ENCODE measurements at regions not wholly inside any gene's neighbourhood (a gene's known extent, or its start where the extent isn't known, plus 50 kb on each side); places are given as distances from the start of the nearest gene placed in this dataset.

- DNase-seq (no peak), ATAC-seq (replicated peaks in 1 of 4) (no peak)
- Mint-ChIP-seq H3K36me3 (no peaks in the 10 kb centered on the region), H3K4me1 (no peaks in the 10 kb centered on the region), H3K9me3 (peaks cover 3% of the 10 kb centered on the region in 3 donors), H3K27ac (no peak overlapping the region), H3K27me3 (no peaks in the 10 kb centered on the region), H3K4me3 (no peak overlapping the region)
- no peaks in the 10 kb centered on the region for H3K36me3 ChIP-seq (ENCODE audit: control insufficient read depth in 2 of 2, extremely low read depth in 1 of 2, insufficient read depth in 1 of 2, low read length in 1 of 2)
- H3K27me3 ChIP-seq (replicated peaks in 1 of 2; ENCODE audit: control insufficient read depth in 2 of 2, extremely low read depth in 1 of 2, insufficient read depth in 2 of 2, low read length in 1 of 2) = no peaks in the 10 kb centered on the region
- POLR2A ChIA-PET = no interaction called here
- H3K4me3 ChIP-seq (ENCODE audit: control insufficient read depth in 1 of 2, extremely low read depth in 1 of 2, low read length in 1 of 2) = no peak overlapping the region
- CTCF ChIA-PET = no interaction called here
- H3K27ac ChIP-seq (ENCODE audit: low read length) = no peak overlapping the region
- no peaks in the 10 kb centered on the region for H3K4me1 ChIP-seq (ENCODE audit: control insufficient read depth in 1 of 2, extremely low read depth in 1 of 2, insufficient read depth in 2 of 2, low read length in 2 of 2)
- no peaks in the 10 kb centered on the region for H3K9me3 ChIP-seq
Measured at GRCh38 chr9:106062250-106062649, 367.9 kb downstream of the TMEM38B start.

GRCh38 chr9:106065136-106065535, 370.8 kb downstream of the TMEM38B start:
- ChIA-PET CTCF (no interaction called here), POLR2A (no interaction called here)
- ATAC-seq (replicated peaks in 1 of 4) (no peak), DNase-seq (no peak)
- Mint-ChIP-seq H3K27ac (no peak overlapping the region), H3K4me1 (no peaks in the 10 kb centered on the region), H3K9me3 (peaks cover 3 to 8% (median 7%) of the 10 kb centered on the region in 3 donors), H3K4me3 (no peak overlapping the region), H3K27me3 (no peaks in the 10 kb centered on the region), H3K36me3 (no peaks in the 10 kb centered on the region)
- Histone ChIP-seq H3K4me1 (ENCODE audit: control insufficient read depth in 1 of 2, extremely low read depth in 1 of 2, insufficient read depth in 2 of 2, low read length in 2 of 2) (no peaks in the 10 kb centered on the region), H3K36me3 (ENCODE audit: control insufficient read depth in 2 of 2, extremely low read depth in 1 of 2, insufficient read depth in 1 of 2, low read length in 1 of 2) (no peaks in the 10 kb centered on the region), H3K27ac (ENCODE audit: low read length) (no peak overlapping the region), H3K4me3 (ENCODE audit: control insufficient read depth in 1 of 2, extremely low read depth in 1 of 2, low read length in 1 of 2) (no peak overlapping the region), H3K9me3 (no peaks in the 10 kb centered on the region), H3K27me3 (replicated peaks in 1 of 2; ENCODE audit: control insufficient read depth in 2 of 2, extremely low read depth in 1 of 2, insufficient read depth in 2 of 2, low read length in 1 of 2) (no peaks in the 10 kb centered on the region)
- no CpG with 5 or more reads among the region's 3 CpGs for WGBS (ENCODE audit: insufficient coverage)

GRCh38 chr9:106065579-106066214, 371.4 kb downstream of the TMEM38B start:
- Histone ChIP-seq H3K36me3 (ENCODE audit: control insufficient read depth in 2 of 2, extremely low read depth in 1 of 2, insufficient read depth in 1 of 2, low read length in 1 of 2) (no peaks in the 10 kb centered on the region), H3K9me3 (no peaks in the 10 kb centered on the region), H3K27me3 (replicated peaks in 1 of 2; ENCODE audit: control insufficient read depth in 2 of 2, extremely low read depth in 1 of 2, insufficient read depth in 2 of 2, low read length in 1 of 2) (no peaks in the 10 kb centered on the region), H3K4me1 (ENCODE audit: control insufficient read depth in 1 of 2, extremely low read depth in 1 of 2, insufficient read depth in 2 of 2, low read length in 2 of 2) (no peaks in the 10 kb centered on the region), H3K4me3 (ENCODE audit: control insufficient read depth in 1 of 2, extremely low read depth in 1 of 2, low read length in 1 of 2) (no peak overlapping the region), H3K27ac (ENCODE audit: low read length) (no peak overlapping the region)
- Mint-ChIP-seq H3K36me3 (no peaks in the 10 kb centered on the region), H3K27ac (no peak overlapping the region), H3K4me3 (no peak overlapping the region), H3K9me3 (peaks cover 3 to 6% (median 5%) of the 10 kb centered on the region in 3 donors), H3K4me1 (no peaks in the 10 kb centered on the region), H3K27me3 (no peaks in the 10 kb centered on the region)
- no peak for ATAC-seq (replicated peaks in 1 of 4)
- ChIA-PET CTCF (no interaction called here), POLR2A (no interaction called here)
- no peak for DNase-seq
- WGBS (ENCODE audit: insufficient coverage) = no CpG with 5 or more reads among the region's 2 CpGs

- Histone ChIP-seq H3K27ac (ENCODE audit: low read length) (no peak overlapping the region), H3K4me3 (ENCODE audit: control insufficient read depth in 1 of 2, extremely low read depth in 1 of 2, low read length in 1 of 2) (no peak overlapping the region), H3K36me3 (ENCODE audit: control insufficient read depth in 2 of 2, extremely low read depth in 1 of 2, insufficient read depth in 1 of 2, low read length in 1 of 2) (no peaks in the 10 kb centered on the region), H3K9me3 (no peaks in the 10 kb centered on the region), H3K27me3 (replicated peaks in 1 of 2; ENCODE audit: control insufficient read depth in 2 of 2, extremely low read depth in 1 of 2, insufficient read depth in 2 of 2, low read length in 1 of 2) (no peaks in the 10 kb centered on the region), H3K4me1 (ENCODE audit: control insufficient read depth in 1 of 2, extremely low read depth in 1 of 2, insufficient read depth in 2 of 2, low read length in 2 of 2) (no peaks in the 10 kb centered on the region)
- WGBS (ENCODE audit: insufficient coverage) = 73% methylated on average over 5 of the region's 8 CpGs
- H3K27me3 Mint-ChIP-seq = no peaks in the 10 kb centered on the region
- peaks cover 0 to 6% (median 5%) of the 10 kb centered on the region in 3 donors for H3K9me3 Mint-ChIP-seq
- ChIA-PET POLR2A (no interaction called here), CTCF (no interaction called here)
- H3K4me1 Mint-ChIP-seq = no peaks in the 10 kb centered on the region
- H3K36me3 Mint-ChIP-seq = no peaks in the 10 kb centered on the region
- ATAC-seq (replicated peaks in 1 of 4) (no peak), DNase-seq (no peak)
- no peak overlapping the region for H3K27ac Mint-ChIP-seq
- no peak overlapping the region for H3K4me3 Mint-ChIP-seq
Measured at GRCh38 chr9:106066940-106067524, 372.7 kb downstream of the TMEM38B start.

GRCh38 chr9:106069241-106069640, 374.9 kb downstream of the TMEM38B start:
- H3K36me3 ChIP-seq (ENCODE audit: control insufficient read depth in 2 of 2, extremely low read depth in 1 of 2, insufficient read depth in 1 of 2, low read length in 1 of 2) = no peaks in the 10 kb centered on the region
- no peak for DNase-seq
- H3K4me3 ChIP-seq (ENCODE audit: control insufficient read depth in 1 of 2, extremely low read depth in 1 of 2, low read length in 1 of 2) = no peak overlapping the region
- Mint-ChIP-seq H3K4me1 (no peaks in the 10 kb centered on the region), H3K27me3 (no peaks in the 10 kb centered on the region), H3K4me3 (no peak overlapping the region), H3K36me3 (no peaks in the 10 kb centered on the region), H3K27ac (no peak overlapping the region), H3K9me3 (peaks cover 0 to 6% (median 5%) of the 10 kb centered on the region in 3 donors)
- WGBS (ENCODE audit: insufficient coverage) = no CpG with 5 or more reads among the region's 2 CpGs
- CTCF ChIA-PET = no interaction called here
- POLR2A ChIA-PET = no interaction called here
- no peaks in the 10 kb centered on the region for H3K27me3 ChIP-seq (replicated peaks in 1 of 2; ENCODE audit: control insufficient read depth in 2 of 2, extremely low read depth in 1 of 2, insufficient read depth in 2 of 2, low read length in 1 of 2)
- H3K27ac ChIP-seq (ENCODE audit: low read length) = no peak overlapping the region
- no peak for ATAC-seq (replicated peaks in 1 of 4)
- H3K9me3 ChIP-seq = no peaks in the 10 kb centered on the region
- H3K4me1 ChIP-seq (ENCODE audit: control insufficient read depth in 1 of 2, extremely low read depth in 1 of 2, insufficient read depth in 2 of 2, low read length in 2 of 2) = no peaks in the 10 kb centered on the region

- Histone ChIP-seq H3K27me3 (replicated peaks in 1 of 2; ENCODE audit: control insufficient read depth in 2 of 2, extremely low read depth in 1 of 2, insufficient read depth in 2 of 2, low read length in 1 of 2) (no peaks in the 10 kb centered on the region), H3K36me3 (ENCODE audit: control insufficient read depth in 2 of 2, extremely low read depth in 1 of 2, insufficient read depth in 1 of 2, low read length in 1 of 2) (no peaks in the 10 kb centered on the region), H3K9me3 (no peaks in the 10 kb centered on the region), H3K4me3 (ENCODE audit: control insufficient read depth in 1 of 2, extremely low read depth in 1 of 2, low read length in 1 of 2) (no peak overlapping the region), H3K4me1 (ENCODE audit: control insufficient read depth in 1 of 2, extremely low read depth in 1 of 2, insufficient read depth in 2 of 2, low read length in 2 of 2) (no peaks in the 10 kb centered on the region), H3K27ac (ENCODE audit: low read length) (no peak overlapping the region)
- H3K9me3 Mint-ChIP-seq = peaks cover 0 to 15% (median 9%) of the 10 kb centered on the region in 3 donors
- no peak overlapping the region for H3K4me3 Mint-ChIP-seq
- no peak overlapping the region for H3K27ac Mint-ChIP-seq
- DNase-seq (no peak), ATAC-seq (replicated peaks in 1 of 4) (no peak)
- ChIA-PET CTCF (no interaction called here), POLR2A (no interaction called here)
- WGBS (ENCODE audit: insufficient coverage) = no CpG with 5 or more reads among the region's 1 CpG
- H3K4me1 Mint-ChIP-seq = no peaks in the 10 kb centered on the region
- H3K27me3 Mint-ChIP-seq = peaks cover 0 to 7% of the 10 kb centered on the region in 2 donors
- no peaks in the 10 kb centered on the region for H3K36me3 Mint-ChIP-seq
Measured at GRCh38 chr9:106072421-106072820, 378.1 kb downstream of the TMEM38B start.

- H3K36me3 ChIP-seq (ENCODE audit: control insufficient read depth in 2 of 2, extremely low read depth in 1 of 2, insufficient read depth in 1 of 2, low read length in 1 of 2) = no peaks in the 10 kb centered on the region
- no peak overlapping the region for H3K4me3 ChIP-seq (ENCODE audit: control insufficient read depth in 1 of 2, extremely low read depth in 1 of 2, low read length in 1 of 2)
- Mint-ChIP-seq H3K27me3 (peaks cover 0 to 7% of the 10 kb centered on the region in 2 donors), H3K36me3 (no peaks in the 10 kb centered on the region), H3K27ac (no peak overlapping the region), H3K4me1 (no peaks in the 10 kb centered on the region), H3K4me3 (no peak overlapping the region), H3K9me3 (peaks cover 0 to 9% (median 4%) of the 10 kb centered on the region in 3 donors)
- no peaks in the 10 kb centered on the region for H3K27me3 ChIP-seq (replicated peaks in 1 of 2; ENCODE audit: control insufficient read depth in 2 of 2, extremely low read depth in 1 of 2, insufficient read depth in 2 of 2, low read length in 1 of 2)
- ATAC-seq (replicated peaks in 1 of 4) (no peak), DNase-seq (no peak)
- no peaks in the 10 kb centered on the region for H3K9me3 ChIP-seq
- ChIA-PET POLR2A (no interaction called here), CTCF (no interaction called here)
- WGBS (ENCODE audit: insufficient coverage) = 50% methylated on average over 1 of the region's 1 CpG
- H3K4me1 ChIP-seq (ENCODE audit: control insufficient read depth in 1 of 2, extremely low read depth in 1 of 2, insufficient read depth in 2 of 2, low read length in 2 of 2) = no peaks in the 10 kb centered on the region
- H3K27ac ChIP-seq (ENCODE audit: low read length) = no peak overlapping the region
Measured at GRCh38 chr9:106074006-106074405, 379.7 kb downstream of the TMEM38B start.

Measured in T-cell (primary cell).